Uterus (tissue), 3 donors: ENCODE measurements at regions not wholly inside any gene's neighbourhood (a gene's known extent, or its start where the extent isn't known, plus 50 kb on each side); places are given as distances from the start of the nearest gene placed in this dataset.

Source experiments
- DNase-seq, 2 donors: peaks; one replicate each; pipeline ENCODE4 v3.0.0-alpha.2; 2019 to 2020
- H3K27ac ChIP-seq, 2 donors: fragments of 200-600 bp; sonication (generic); 1 replicate in 1 of 2; 2 replicates in 1 of 2; pipeline ENCODE4 v1.5.1; 2016 to 2018
- H3K27me3 ChIP-seq, 2 donors: fragments of 200-600 bp; sonication (generic); one replicate each; pipeline ENCODE4 v1.5.1; 2018 to 2019; ENCODE audit warnings: control low read depth in 1 of 2
- H3K36me3 ChIP-seq, 2 donors: fragments of 200-600 bp; sonication (generic); one replicate each; pipeline ENCODE4 v1.5.1; 2019; ENCODE audit warnings: control low read depth in 1 of 2
- H3K4me1 ChIP-seq, 2 donors: fragments of 200-600 bp; sonication (generic); one replicate each; pipeline ENCODE4 v1.5.1; 2018 to 2019; ENCODE audit warnings: control low read depth in 1 of 2
- H3K4me3 ChIP-seq, 2 donors: fragments of 200-600 bp; sonication (generic); 1 replicate in 1 of 2; 2 replicates in 1 of 2; pipeline ENCODE4 v1.5.1; 2018 to 2019; ENCODE audit warnings: mild to moderate bottlenecking in 1 of 2
- H3K9me3 ChIP-seq, 2 donors: fragments of 200-600 bp; sonication (generic); one replicate each; pipeline ENCODE4 v1.5.1; 2019; ENCODE audit warnings: control low read depth in 1 of 2
- CTCF ChIP-seq, 4 experiments: fragments of 200-600 bp in 2 of 4; fragments of 450-650 bp in 2 of 4; sonication (generic) in 2 of 4; IDR thresholded peaks; one replicate each; pipeline ENCODE4 v1.5.1; 2016 to 2019; ENCODE audit warnings: antibody characterized with exemption in 4 of 4, mild to moderate bottlenecking in 2 of 4, moderate library complexity in 1 of 4
- POLR2A ChIP-seq, 2 donors: fragments of 450-650 bp; IDR thresholded peaks; one replicate each; pipeline ENCODE4 v1.6.1; 2016; ENCODE audit warnings: antibody characterized with exemption in 2 of 2, mild to moderate bottlenecking in 1 of 2, moderate library complexity in 1 of 2
- intact Hi-C: fragments of 100-400 bp; cut with DNase I; formaldehyde crosslinking; loops from one replicate; pipeline ENCODE4 v1.15.1; 2023; ENCODE audit warnings: low total_unique reads
- donor health status: DM: yes; HTN: yes; CAD: no.

GRCh38 chr16:55929181-55929580 lies 54.0 kb upstream of the CES5A start:
- Histone ChIP-seq H3K4me1 (no peaks in the 10 kb centered on the region), H3K27me3 (no peaks in the 10 kb centered on the region), H3K4me3 (no peak overlapping the region), H3K27ac (no peak overlapping the region), H3K9me3 (no peaks in the 10 kb centered on the region), H3K36me3 (no peaks in the 10 kb centered on the region)
- DNase-seq = no peak
- TF ChIP-seq CTCF (IDR thresholded peaks at IDR 0.05) (no peak), POLR2A (IDR thresholded peaks at IDR 0.05) (no peak)
- intact Hi-C loops = no loop called here

GRCh38 chr16:55925242-55925641 lies 50.1 kb upstream of the CES5A start:
- intact Hi-C loops = no loop called here
- H3K4me1 ChIP-seq = no peaks in the 10 kb centered on the region
- no peak for DNase-seq

More at GRCh38 chr16:55925242-55925641, 50.1 kb upstream of the CES5A start:
- Histone ChIP-seq H3K27me3 (no peaks in the 10 kb centered on the region), H3K36me3 (no peaks in the 10 kb centered on the region), H3K9me3 (no peaks in the 10 kb centered on the region), H3K27ac (no peak overlapping the region), H3K4me3 (no peak overlapping the region)
- TF ChIP-seq POLR2A (IDR thresholded peaks at IDR 0.05) = no peak
- TF ChIP-seq CTCF (IDR thresholded peaks at IDR 0.05) = no peak
